PC-9 (cell line): ENCODE measurements at regions not wholly inside any gene's neighbourhood (a gene's known extent, or its start where the extent isn't known, plus 50 kb on each side); places are given as distances from the start of the nearest gene placed in this dataset.
A peak's percentile ranks its signal among the peaks of the same experiment; 100 is the strongest.
"Not testable (repeated sequence)": the region's sequence is repeated elsewhere in the genome, so short reads cannot be mapped to it uniquely, and the experiment has no call there.

ENCODE experiments used
- BruUV-seq: library from RNA; stranded (reverse); fragments of 400-500 nt; replicated peaks from 2 replicates; lab custom pipeline; 2021; lab: Mats Ljungman, UMichigan
- CTCF ChIA-PET: fragments of 300-600 bp; sonication (Branson Sonifier 250); formaldehyde crosslinking; loops from one replicate; lab custom pipeline; 2022; ENCODE audit warnings: antibody characterized with exemption; lab: Charles Lee
- POLR2A ChIA-PET: fragments of 300-600 bp; sonication (Branson Sonifier 250); formaldehyde crosslinking; loops from one replicate; lab custom pipeline; 2022; ENCODE audit warnings: antibody characterized with exemption; ENCODE audit not compliant: unreplicated experiment; lab: Charles Lee
- DNase-seq, 2 experiments: peaks; one replicate each; pipeline versions ENCODE4 v3.0.0 to v3.0.0-alpha.2; 2015 to 2022; ENCODE audit warnings: mixed read lengths in 1 of 2
- H2AFZ ChIP-seq: fragments of 200-600 bp; sonication (generic); 2 replicates; pipeline ENCODE4 v1.8.1; 2017; ENCODE audit warnings: antibody characterized with exemption
- H3F3A ChIP-seq: fragments of 200-600 bp; sonication (generic); 2 replicates; pipeline ENCODE4 v1.8.1; 2017; ENCODE audit warnings: antibody characterized with exemption, mild to moderate bottlenecking, low read depth; ENCODE audit not compliant: insufficient read depth
- H3K27ac ChIP-seq: fragments of 200-600 bp; sonication (generic); 2 replicates; pipeline ENCODE4 v1.6.1; 2016; ENCODE audit warnings: mixed run types
- H3K27me3 ChIP-seq: fragments of 200-600 bp; sonication (generic); 2 replicates; pipeline ENCODE4 v1.6.1; 2016; ENCODE audit warnings: low read depth, mixed run types; ENCODE audit not compliant: insufficient read depth
- H3K36me3 ChIP-seq: fragments of 200-600 bp; sonication (generic); 2 replicates; pipeline ENCODE4 v1.6.1; 2016; ENCODE audit warnings: low read depth, mixed run types
- H3K4me1 ChIP-seq: fragments of 200-600 bp; sonication (generic); replicated peaks from 2 replicates; pipeline ENCODE4 v1.6.1; 2016; ENCODE audit warnings: mixed run types; ENCODE audit not compliant: insufficient read depth
- H3K4me2 ChIP-seq: fragments of 200-600 bp; sonication (generic); 2 replicates; pipeline ENCODE4 v1.6.1; 2017; ENCODE audit warnings: mixed run types
- H3K4me3 ChIP-seq: fragments of 200-600 bp; sonication (generic); 2 replicates; pipeline ENCODE4 v1.6.1; 2016; ENCODE audit warnings: mixed run types
- H3K79me2 ChIP-seq: fragments of 200-600 bp; sonication (generic); 2 replicates; pipeline ENCODE4 v1.6.1; 2017; ENCODE audit warnings: low read depth, mixed run types
- H3K9me2 ChIP-seq: fragments of 200-600 bp; sonication (generic); 2 replicates; pipeline ENCODE4 v1.8.1; 2017; ENCODE audit warnings: mild to moderate bottlenecking; ENCODE audit not compliant: insufficient read depth
- H3K9me3 ChIP-seq: fragments of 200-600 bp; sonication (generic); 2 replicates; pipeline ENCODE4 v1.8.1; 2016; ENCODE audit warnings: low read depth; ENCODE audit not compliant: insufficient read depth
- H4K20me1 ChIP-seq: fragments of 200-600 bp; sonication (generic); 2 replicates; pipeline ENCODE4 v1.8.1; 2017; ENCODE audit not compliant: insufficient read depth
- EZH2 ChIP-seq: fragments of 200-600 bp; sonication (generic); IDR thresholded peaks from 2 replicates; pipeline ENCODE4 v1.8.0; 2017; ENCODE audit warnings: antibody characterized with exemption, low read depth
- intact Hi-C: fragments of 100-400 bp; cut with micrococcal nuclease; formaldehyde crosslinking; loops from one replicate; pipeline ENCODE4 v1.10.0; 2022; ENCODE audit not compliant: unreplicated experiment
- TF ChIP-seq, protein P1 (sequence below): fragments of 200-600 bp; sonication (generic); conservative IDR thresholded peaks from 2 replicates; pipeline ENCODE4 v1.6.1; 2017; ENCODE audit warnings: mixed run types, antibody characterized with exemption, mild to moderate bottlenecking, moderate library complexity

GRCh38 chr11:126132319-126132718 is 69.7 kb upstream of the CDON start:
- H3K4me1 ChIP-seq, result peaks cover 30% of the 10 kb centered on the region
- no peaks in the 10 kb centered on the region for H3K36me3 ChIP-seq
- BruUV-seq, result no TSS peak
- H3K27me3 ChIP-seq, result peaks cover 2% of the 10 kb centered on the region; the same call in 1 of the 2 replicates
- TF ChIP-seq, protein P1, sequence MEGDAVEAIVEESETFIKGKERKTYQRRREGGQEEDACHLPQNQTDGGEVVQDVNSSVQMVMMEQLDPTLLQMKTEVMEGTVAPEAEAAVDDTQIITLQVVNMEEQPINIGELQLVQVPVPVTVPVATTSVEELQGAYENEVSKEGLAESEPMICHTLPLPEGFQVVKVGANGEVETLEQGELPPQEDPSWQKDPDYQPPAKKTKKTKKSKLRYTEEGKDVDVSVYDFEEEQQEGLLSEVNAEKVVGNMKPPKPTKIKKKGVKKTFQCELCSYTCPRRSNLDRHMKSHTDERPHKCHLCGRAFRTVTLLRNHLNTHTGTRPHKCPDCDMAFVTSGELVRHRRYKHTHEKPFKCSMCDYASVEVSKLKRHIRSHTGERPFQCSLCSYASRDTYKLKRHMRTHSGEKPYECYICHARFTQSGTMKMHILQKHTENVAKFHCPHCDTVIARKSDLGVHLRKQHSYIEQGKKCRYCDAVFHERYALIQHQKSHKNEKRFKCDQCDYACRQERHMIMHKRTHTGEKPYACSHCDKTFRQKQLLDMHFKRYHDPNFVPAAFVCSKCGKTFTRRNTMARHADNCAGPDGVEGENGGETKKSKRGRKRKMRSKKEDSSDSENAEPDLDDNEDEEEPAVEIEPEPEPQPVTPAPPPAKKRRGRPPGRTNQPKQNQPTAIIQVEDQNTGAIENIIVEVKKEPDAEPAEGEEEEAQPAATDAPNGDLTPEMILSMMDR, result no peak; the same call in 1 of the 2 replicates
- no peak for TF ChIP-seq EZH2
- no peaks in the 10 kb centered on the region for H4K20me1 ChIP-seq
- DNase-seq, result peak; percentile 62 to 91
- H3K9me3 ChIP-seq, result no peaks in the 10 kb centered on the region
- no peaks in the 10 kb centered on the region for H3F3A ChIP-seq
- no peaks in the 10 kb centered on the region for H3K9me2 ChIP-seq
- no peak overlapping the region for H2AFZ ChIP-seq
- H3K4me2 ChIP-seq, result peak overlapping the region; percentile 66
- H3K79me2 ChIP-seq, result no peaks in the 10 kb centered on the region
- intact Hi-C loops, result loop anchor here (2.0 kb wide), 1 partner anchor 60 kb away; no protein-coding TSS in a partner anchor
- H3K27ac ChIP-seq, result peak overlapping the region; percentile 56
- ChIA-PET POLR2A (interaction anchor here (0.5 to 1.2 kb wide), 5 partner anchors 31 to 1022 kb away, joined by 3 to 4 read pairs (median 3); no protein-coding TSS in a partner anchor), CTCF (interaction anchor here (0.9 kb wide), 1 partner anchor 8 kb away, joined by 3 read pairs; no protein-coding TSS in a partner anchor)
- no peak overlapping the region for H3K4me3 ChIP-seq

- H3K4me2 ChIP-seq, H3K9me3 ChIP-seq, intact Hi-C loops, H3K9me2 ChIP-seq, H3F3A ChIP-seq, DNase-seq, H3K27me3 ChIP-seq, H4K20me1 ChIP-seq, H2AFZ ChIP-seq, H3K79me2 ChIP-seq, POLR2A ChIA-PET, H3K27ac ChIP-seq, H3K4me3 ChIP-seq, H3K36me3 ChIP-seq, BruUV-seq: not testable (repeated sequence)
- CTCF ChIA-PET, result interaction anchor here (0.6 kb wide), 1 partner anchor 155 kb away, joined by 3 read pairs; no protein-coding TSS in a partner anchor
- H3K4me1 ChIP-seq, result peaks cover 30% of the 10 kb centered on the region
These were observed 68.1 kb upstream of the CDON start for GRCh38 chr11:126130781-126131180.

- Histone ChIP-seq H3K27ac (no peak overlapping the region), H3K9me3 (no peaks in the 10 kb centered on the region), H3F3A (no peaks in the 10 kb centered on the region), H2AFZ (no peak overlapping the region), H3K4me1 (peaks cover 30% of the 10 kb centered on the region), H4K20me1 (no peaks in the 10 kb centered on the region), H3K36me3 (no peaks in the 10 kb centered on the region), H3K9me2 (no peaks in the 10 kb centered on the region), H3K4me3 (no peak overlapping the region), H3K79me2 (no peaks in the 10 kb centered on the region), H3K27me3 (no peaks in the 10 kb centered on the region), H3K4me2 (0 out of 2 replicates have a peak overlapping the region, but pooled peaks have one; percentile 24)
- TF ChIP-seq, protein P1, result no peak
- TF ChIP-seq EZH2, result no peak
- intact Hi-C loops, result no loop called here
- no TSS peak for BruUV-seq
- POLR2A ChIA-PET, result no interaction called here
- DNase-seq, result no peak
- CTCF ChIA-PET, result interaction anchor here (0.6 kb wide), 1 partner anchor 156 kb away, joined by 3 read pairs; no protein-coding TSS in a partner anchor
These were observed 67.3 kb upstream of the CDON start for GRCh38 chr11:126129727-126130671.
